ENCODE measurements at regions not wholly inside any gene's neighbourhood (a gene's known extent, or its start where the extent isn't known, plus 50 kb on each side); places are given as distances from the start of the nearest gene placed in this dataset.
"Not testable (repeated sequence)": the region's sequence is repeated elsewhere in the genome, so short reads cannot be mapped to it uniquely, and the experiment has no call there.

DNA sequence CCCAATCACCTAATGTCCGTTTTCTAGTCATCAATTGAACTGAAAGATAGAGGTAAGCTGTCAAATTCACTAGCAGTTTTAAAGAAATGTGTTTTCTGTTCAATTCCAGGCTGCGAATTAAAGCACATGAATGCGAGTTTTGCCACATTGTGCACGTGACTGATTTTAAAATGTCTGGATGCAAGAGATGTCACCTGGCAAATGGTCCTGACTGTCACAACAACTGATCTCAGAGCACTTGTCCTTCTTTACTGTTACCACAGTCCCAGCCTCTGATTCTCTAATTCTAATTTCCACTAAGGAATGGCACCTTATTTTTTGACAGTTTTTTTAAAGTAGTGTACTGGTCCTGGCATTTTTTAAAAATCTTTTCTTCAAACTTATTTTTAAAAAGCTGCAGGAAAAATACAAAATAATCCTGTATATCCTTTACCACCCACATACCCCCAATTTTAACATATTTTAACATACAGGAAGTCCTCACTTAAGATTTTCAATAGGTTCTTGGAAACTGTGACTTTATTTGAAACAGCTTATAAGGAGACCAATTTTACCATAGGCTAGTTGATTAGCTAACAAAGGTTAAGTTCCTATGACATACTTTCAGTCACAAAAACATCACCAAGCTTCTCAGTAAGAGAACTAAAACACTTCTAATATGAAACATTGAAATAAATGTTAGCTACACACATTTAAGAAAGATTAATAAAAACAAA is 1364.3 kb downstream of the EFNA5 start:
- DNase-seq, result no peak

DNA sequence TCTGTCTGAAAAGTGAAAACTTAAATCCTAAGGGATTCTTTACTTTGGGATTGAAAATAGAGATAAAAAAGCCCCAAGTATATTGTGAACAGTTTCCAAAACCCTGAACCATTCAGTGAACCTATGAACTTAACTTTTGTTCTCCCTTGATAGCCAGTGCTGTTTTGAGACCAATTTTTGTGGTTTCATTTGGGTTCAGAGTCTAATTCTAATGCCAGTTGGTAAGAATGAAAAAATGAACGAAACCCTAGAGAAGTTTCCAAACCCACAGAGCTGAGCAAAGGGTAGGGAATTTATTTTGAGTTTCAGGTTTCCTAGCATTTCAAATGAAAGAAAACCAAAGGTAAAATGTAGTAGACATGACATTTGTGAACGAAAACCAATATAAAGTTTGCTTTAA is 1366.8 kb downstream of the EFNA5 start:
- DNase-seq, result no peak

DNA sequence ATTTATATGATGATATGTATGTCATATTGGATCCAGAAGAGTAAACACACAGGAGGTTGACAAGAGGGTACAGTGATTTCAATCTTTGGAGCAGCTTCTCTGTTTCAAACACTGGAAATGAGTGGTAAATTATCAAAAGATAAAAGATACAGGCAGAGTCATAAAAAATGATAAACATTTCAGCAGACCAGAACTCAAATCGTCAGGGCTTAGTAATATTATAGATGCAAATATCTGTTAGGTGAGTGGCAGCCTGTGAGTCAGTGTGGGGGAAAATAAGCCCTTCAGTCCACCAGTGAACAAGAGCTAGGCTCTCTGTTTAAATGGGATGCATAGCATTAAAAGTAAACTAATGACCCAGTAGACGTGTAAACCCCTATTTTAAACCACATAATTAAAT is 1378.1 kb downstream of the EFNA5 start:
- no peak for DNase-seq

DNA sequence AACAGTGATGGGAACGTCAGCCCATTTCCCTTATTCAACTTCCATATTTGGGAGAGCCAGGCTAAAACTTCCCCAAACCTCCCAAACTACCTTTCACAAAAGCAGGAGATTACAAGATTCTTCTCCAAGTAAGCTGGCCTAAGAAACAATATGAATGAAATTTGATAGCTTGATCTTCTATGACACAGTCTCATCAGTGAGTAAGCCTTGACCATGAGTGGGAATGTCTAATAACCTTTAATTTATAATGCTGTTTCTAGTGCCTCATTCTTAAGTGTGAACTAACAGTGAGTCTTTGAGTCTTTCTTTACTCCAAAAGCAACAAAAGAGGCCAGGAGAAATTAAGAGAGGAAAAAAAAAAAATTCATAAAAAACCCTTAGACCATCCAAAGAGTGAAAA is 1379.9 kb downstream of the EFNA5 start:
- no peak for DNase-seq

DNA sequence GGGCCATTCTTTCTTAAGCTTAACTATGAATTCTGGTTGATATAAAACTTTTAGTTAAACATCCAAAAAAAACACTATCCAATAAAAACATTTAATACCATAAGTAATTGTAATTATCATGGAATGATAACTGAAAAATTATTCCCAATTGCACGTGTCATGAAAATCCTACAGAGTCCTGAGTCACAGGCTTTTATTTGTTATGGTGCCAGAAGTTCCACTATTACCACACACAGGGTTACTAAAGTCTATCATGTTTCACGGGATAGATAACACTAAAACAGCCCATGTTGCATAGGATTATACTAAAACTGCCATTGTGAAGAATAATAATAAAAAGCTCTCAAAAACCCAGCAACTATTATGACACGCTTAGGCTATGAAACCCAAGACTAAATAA is 1381.8 kb downstream of the EFNA5 start:
- DNase-seq, result no peak

DNA sequence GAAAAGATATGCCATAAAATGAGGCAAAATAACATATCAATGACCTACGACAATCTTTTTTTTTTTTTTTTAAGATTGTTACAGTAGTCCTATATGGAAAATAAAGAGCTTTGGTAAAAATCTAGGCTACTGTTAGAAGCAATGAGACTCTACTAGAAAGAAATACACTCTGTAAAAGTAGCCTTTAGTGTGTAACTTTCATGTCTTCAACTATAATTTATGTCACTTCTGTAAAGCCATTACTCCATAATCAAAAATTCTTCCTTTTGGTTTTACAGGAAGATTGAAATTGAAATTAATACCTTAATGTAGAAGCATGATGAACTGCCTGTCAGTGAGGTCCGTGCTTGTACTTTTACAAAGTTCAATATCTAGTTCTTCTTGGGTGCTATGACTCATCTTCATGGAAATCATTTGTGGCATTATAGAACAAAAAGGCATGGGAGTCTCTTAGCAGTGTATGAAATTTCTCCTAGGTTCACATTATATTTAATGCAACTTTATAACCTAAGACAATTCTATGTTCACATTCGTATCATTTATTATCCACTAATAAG is 1393.1 kb downstream of the EFNA5 start:
- no peak for DNase-seq

DNA sequence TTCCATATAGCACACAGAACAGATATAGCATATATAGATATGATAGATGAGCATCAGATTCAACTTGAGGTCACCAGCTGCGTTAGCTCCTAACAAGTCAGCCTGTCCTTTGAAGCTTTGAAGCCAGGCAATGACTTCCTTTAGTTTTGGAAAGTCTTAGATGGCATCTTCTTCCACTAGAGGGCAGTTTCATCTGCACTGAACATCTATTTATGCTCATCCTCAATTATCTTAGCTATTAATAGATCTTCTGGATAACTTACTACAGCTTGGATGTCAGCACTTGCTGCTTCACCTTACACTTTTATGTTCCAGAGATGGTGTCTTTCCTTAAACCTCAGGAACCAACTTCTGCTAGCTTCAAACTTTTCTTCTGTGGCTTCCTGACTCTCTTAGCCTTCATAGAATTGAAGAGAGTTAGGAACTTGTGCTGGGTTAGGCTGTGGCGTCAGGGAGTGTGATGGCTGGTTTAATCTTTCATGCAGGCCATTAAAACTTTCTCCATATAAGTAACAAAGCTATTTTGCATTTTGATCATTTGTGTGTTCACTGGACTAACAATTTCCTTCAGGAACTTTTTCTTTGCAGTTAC is 1401.4 kb downstream of the EFNA5 start:
- peak; percentile 47 for DNase-seq

DNA sequence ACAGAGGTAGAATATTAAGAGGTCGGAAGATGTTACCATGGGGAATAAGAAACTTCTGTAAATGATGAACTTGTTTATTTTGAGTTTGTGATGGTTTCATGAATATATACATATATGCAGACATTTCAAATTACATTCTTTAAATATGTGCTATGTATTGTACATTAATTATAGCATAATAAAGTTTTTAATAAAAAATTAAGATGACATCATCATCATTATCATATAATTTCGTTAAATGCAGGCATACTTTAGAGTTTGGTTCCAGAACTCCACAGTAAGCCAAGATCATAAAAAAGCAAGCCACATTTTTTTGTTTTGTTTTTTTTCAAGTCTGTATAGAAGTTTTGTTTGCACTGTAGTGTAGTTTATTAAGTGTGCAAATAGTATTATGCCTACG is 1403.5 kb downstream of the EFNA5 start:
- DNase-seq, result no peak

DNA sequence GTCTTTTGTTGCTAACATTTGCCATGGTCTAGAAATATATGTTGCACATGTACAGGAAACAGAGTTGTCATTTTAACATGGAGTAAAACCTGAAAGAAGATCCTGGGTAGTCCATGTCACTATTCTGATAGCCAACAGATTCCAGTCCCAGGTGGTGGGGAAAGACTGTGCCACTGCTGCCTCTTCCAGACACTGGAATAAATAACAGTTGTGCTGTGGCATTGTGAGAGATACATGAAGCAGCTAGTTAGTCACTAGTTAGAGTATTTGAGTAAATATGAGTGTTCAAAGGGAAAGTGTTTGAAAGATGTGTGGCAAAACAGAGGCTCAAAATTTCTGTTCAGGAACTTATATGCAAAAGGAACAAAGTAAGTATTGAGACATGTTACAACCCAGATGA is 1408.3 kb downstream of the EFNA5 start:
- DNase-seq, result no peak

DNA sequence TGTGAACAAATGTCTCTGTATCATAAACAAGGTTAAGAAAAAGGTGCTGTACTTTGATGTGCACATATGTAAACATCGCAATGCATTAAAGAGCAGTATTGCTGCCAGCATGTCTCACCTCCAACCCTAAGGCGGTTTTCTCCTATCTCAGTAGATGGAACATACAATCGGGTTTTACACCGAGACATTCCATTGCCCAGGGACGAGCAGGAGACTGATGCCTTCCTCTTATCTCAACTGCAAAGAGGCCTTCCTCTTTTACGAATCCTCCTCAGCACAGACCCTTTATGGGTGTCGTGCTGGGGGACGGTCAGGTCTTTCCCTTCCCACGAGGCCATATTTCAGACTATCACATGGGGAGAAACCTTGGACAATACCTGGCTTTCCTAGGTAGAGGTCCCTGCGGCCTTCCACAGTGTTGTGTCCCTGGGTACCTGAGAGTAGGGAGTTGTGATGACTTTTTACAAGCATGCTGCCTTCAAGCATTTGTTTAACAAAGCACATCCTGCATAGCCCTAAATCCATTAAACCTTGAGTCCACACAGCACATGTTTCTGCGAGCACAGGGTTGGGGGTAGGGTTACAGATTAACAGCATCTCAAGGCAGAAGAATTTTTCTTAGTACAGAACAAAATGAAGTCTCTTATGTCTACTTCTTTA is 1411.2 kb downstream of the EFNA5 start:
- not testable (repeated sequence) for DNase-seq

DNA sequence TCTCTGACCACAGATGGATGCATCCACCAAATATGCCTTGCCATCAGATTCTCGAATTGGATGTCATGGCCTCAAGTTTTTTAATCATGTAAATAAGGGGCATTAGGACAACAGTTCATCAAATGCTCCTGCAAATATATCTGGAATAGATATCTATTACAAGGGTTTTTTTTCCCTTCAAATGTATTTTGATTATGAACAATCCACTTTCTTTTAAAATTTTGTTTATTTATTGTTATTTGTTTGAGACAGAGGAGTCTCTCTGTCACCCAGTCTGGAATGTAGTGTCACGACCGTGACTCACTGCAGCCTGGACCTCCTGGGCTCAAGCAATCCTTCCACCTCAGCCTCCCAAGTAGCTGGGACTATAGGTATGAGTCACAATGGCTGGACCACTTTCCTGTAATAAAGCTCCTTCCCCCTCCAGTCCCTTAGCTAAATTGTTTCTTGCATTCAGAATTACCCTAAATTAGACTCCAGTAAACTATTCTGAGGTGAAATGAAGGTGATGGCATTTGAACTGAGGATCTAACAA is 1412.1 kb downstream of the EFNA5 start:
- DNase-seq, result no peak

DNA sequence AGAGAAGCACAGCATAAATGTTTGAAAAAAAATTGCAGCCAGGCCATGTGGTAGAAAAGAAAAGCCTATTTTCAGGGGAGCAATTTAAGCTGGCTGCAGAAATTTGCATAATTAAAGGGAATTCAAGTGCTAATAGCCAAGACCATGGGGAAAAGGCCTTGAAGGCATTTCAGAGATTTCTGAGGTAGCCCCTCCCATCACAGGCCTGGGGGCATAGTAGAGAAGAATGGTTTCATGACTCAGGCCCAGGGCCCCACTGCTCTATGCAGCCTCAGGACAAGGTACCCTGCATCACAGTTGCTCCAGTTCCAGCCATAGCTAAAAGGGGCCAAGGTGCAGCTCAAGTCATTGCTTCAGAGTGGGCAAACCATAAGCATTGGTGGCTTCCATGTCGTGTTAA is 1416.0 kb downstream of the EFNA5 start:
- DNase-seq, result no peak

DNA sequence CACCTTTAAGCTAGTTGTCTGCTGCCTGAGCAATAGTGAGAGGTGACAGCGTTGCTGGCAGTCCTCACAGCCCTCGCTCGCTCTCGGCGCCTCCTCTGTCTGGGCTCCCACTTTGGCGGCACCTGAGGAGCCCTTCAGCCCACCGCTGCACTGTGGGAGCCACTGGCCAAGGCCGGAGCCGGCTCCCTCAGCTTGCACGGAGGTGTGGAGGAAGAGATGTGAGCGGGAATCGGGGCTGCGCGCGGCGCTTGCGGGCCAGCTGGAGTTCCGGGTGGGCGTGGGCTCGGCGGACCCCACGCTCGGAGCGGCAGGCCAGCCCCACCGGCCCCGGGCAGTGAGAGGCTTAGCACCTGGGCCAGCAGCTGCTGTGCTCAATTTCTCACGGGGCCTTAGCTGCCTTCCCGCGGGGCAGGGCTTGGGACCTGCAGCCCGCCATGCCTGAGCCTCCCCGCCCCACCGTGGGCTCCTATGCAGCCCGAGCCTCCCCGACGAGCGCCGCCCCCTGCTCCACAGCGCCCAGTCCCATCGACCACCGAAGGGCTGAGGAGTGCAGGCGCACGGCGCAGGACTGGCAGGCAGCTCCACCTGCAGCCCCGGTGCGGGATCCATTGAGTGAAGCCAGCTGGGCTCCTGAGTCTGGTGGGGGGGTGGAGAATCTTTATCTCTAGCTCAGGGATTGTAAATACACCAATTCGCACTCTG is 1424.5 kb downstream of the EFNA5 start:
- not testable (repeated sequence) for DNase-seq

DNA sequence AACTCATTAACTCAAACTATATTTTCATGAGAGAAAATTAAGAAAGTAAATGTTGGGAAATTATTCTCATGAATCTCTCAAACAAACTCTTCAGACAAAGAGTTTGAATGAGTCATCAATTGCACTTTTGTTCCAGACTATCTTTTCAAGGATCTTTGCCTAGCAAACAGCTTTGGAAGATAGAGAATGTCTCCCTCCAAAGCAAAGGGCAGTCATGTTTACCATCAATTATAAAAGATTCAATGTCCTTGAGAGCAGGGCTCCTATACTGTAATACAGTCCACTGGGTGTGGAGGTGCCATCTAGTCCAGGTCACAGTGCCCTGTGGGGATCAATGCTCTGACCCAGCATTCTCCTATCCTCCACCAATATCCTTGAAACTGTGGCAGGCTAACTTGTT is 1429.3 kb downstream of the EFNA5 start:
- no peak for DNase-seq

DNA sequence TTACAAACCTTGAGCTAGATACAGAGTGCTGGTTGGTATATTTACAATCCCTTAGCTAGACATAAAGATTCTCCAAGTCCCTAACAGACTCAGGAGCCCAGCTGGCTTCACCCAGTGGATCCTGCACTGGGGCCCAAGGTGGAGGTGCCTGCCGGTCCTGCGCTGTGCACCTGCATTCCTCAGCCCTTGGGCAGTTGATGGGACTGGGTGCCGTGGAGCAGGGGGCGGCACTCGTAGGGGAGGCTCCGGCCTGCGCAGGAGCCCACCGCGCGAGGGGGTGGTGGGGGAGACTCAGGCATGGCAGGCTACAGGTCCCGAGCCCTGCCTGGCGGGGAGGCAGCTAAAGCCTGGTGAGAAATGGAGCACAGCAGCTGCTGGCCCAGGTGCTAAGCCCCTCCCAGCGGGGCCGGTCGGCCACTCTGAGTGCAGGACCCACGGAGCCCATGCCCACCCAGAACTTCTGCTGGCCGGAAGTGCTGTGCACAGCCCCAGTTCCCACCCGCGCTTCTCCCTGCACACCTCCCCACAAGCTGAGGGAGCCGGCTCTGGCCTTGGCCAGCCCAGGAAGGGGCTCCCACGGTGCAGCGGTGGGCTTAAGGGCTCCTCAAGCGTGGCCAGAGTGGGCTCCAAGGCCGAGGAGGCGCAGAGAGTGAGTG is 1464.7 kb downstream of the EFNA5 start:
- no peak for DNase-seq

DNA sequence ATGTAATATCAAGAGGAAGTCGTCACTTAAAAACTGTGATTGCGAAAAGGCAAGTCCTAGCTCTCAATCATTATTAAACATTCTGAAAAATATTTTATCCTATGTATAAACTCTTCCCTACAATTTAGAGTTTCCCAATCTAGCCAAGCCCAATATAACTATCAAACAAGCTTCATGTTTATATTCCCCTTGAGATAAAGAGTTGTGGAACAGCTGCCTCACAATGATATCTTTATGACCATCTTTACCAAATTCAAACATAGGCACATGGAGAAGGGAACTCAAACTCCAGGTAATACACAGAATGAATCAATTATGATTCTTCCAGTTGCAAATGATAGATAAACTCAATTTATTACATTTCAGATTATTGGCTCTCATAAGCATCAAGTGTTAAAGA is 1468.7 kb downstream of the EFNA5 start:
- no peak for DNase-seq

DNA sequence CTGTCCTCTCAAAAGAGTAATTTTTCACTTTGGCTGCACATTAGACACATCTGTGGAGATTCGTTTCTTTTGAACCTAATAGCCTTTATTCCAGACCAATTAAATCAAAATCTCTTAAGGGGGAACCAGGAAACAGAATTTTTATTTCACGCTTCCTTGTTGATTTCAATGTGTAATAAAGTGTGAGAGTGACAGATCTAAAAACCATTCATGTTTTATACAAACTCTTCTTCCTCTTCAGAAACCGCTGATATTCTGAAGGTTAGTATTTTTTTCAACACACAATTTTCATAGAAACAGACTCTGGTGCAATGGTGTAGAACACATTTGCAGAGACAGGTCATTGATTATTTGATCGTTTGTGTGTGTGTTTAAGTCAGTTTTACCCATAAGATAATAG is 1469.8 kb downstream of the EFNA5 start:
- DNase-seq, result no peak

DNA sequence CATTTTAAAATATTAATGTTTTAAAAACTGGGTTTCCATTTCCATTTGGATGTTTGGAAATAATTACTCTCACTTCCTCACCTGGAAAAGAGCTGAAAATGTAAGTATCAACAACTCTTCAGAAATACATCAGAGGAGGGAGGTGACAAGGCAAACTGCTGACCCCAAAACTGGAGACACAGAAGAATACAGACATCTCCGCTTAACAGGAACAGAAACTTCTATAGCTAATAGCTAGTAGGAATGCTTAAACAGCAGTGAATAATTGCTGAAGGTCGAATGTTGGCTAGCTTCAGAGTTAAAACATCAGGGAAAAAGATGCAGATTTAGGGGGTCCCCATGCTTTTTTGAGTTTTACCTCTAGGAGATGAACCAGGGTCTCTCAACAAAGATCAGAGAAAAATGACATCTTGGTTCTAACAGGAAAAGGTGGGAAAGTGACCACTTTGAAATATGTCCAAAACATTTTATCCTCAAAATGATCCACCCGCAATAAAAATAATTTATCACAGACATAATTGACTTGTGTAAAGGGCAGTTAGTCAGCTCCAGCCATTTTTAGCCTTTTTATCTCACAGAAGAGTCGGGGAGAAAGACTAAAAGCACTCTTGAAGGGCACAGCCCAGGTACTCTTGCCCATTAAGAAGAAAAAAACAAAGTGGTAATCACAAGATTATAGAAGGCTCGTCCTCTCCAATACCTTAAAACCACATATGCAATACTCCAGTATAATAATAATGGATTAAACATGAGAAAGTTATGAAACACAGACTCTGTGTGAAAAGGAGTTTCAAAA is 1474.9 kb downstream of the EFNA5 start:
- no peak for DNase-seq

DNA sequence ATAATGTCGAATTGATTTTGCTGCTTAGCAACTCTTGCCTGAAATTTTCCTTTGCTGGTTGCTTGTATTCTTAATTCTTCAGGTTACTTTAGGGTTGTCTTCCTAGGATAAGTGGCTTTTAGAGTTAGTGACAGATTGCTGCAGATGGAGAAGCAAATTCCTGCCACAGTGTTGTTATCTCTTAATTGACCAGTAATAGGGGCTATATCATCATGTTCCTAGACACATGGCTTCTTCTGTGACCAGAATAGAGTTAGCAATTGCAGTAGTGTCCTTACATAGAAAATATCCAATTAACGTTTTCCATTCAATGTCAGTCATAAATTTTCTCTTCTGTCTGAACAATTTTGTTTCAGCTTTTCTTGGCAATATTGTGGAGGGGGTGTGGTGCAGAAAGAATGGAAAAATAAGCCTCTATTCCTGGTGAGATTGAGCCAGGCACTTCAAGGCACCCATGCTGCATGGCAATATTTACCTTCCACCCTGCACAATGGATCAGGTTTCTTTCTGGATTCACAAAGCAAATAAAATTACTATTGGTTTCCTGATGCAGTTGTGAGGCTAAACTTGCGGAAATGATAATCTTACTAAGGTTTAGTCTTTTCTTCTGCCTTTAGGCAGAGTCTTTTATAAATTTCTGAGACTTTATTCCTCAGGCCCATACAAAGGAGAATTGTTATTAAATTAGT is 1481.5 kb downstream of the EFNA5 start:
- peak; percentile 32 for DNase-seq

DNA sequence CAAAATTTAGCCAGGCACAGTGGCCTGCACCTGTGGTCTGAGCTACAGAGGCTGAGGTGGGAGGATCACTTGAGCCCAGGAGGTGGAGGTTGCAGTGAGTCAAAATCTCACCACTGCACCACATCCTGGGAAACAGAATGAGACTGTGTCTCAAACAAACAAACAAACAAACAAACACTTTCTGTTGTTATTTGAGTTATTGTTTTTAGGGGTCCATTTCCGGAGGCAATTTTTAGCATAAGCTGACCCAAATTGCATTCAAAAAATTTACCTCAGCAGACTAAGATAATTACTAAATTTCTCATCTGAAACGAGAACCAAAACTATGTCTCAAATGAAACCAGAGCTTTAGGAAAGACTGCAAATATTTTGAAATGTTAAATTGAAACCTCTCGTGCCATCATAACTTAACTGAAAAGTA is 1485.1 kb downstream of the EFNA5 start:
- DNase-seq, result no peak

DNA sequence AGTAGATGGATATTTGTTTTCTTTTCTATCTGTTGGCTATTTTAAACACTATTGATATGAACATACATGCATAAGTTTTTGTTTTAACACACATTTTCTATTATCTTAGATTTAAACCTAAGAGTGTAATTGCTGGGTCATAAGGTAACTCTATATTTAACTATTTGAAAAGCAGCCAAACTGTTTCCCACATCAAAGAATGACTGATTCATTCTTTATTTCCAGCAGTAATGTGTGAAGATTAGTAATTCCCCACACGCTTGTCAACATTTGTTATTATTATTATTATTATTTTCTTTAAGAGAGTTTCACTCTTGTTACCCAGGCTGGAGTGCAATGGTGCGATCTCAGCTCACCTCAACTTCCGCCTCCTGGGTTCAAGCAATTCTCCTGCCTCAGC is 1495.8 kb downstream of the EFNA5 start:
- DNase-seq, result no peak
